Activated CD8-positive, alpha-beta memory T cell treated with anti-CD3 and anti-CD28 coated beads, Interleukin-2, amount 50 U/mL, for 4 hours (primary cell): ENCODE measurements at regions not wholly inside any gene's neighbourhood (a gene's known extent, or its start where the extent isn't known, plus 50 kb on each side); places are given as distances from the start of the nearest gene placed in this dataset.
"Not testable (repeated sequence)": the region's sequence is repeated elsewhere in the genome, so short reads cannot be mapped to it uniquely, and the experiment has no call there.

Source experiments
- DNase-seq: peaks from one replicate; pipeline ENCODE4 v3.0.0-alpha.2; 2020

- DNase-seq, result no peak
Observed at GRCh38 chr1:181205901-181206300, 117.4 kb downstream of the IER5 start.

- no peak for DNase-seq
Observed at GRCh38 chr1:181206513-181206912, 118.0 kb downstream of the IER5 start.

- no peak for DNase-seq
Observed at GRCh38 chr1:181206979-181207790, 118.7 kb downstream of the IER5 start.

- DNase-seq, result no peak
Observed at GRCh38 chr1:181208083-181208482, 119.6 kb downstream of the IER5 start.

GRCh38 chr1:181208967-181209366 lies 120.5 kb downstream of the IER5 start:
- no peak for DNase-seq

- DNase-seq, result no peak
Observed at GRCh38 chr1:181213056-181213455, 124.6 kb downstream of the IER5 start.

- DNase-seq, result no peak
Observed at GRCh38 chr1:181216591-181216994, 128.1 kb downstream of the IER5 start.

- DNase-seq, result no peak
Observed at GRCh38 chr1:181219938-181220337, 131.4 kb downstream of the IER5 start.

- no peak for DNase-seq
Observed at GRCh38 chr1:181221078-181221477, 132.6 kb downstream of the IER5 start.

- DNase-seq, result no peak
Observed at GRCh38 chr1:181222972-181223505, 134.5 kb downstream of the IER5 start.

- DNase-seq, result not testable (repeated sequence)
Observed at GRCh38 chr1:181226728-181227127, 138.2 kb downstream of the IER5 start.

GRCh38 chr1:181239086-181239485 lies 150.6 kb downstream of the IER5 start:
- DNase-seq, result no peak

- DNase-seq, result not testable (repeated sequence)
Observed at GRCh38 chr1:181246320-181246719, 157.8 kb downstream of the IER5 start.

GRCh38 chr1:181248361-181248760 lies 159.9 kb downstream of the IER5 start:
- not testable (repeated sequence) for DNase-seq

- no peak for DNase-seq
Observed at GRCh38 chr1:181249186-181249585, 160.7 kb downstream of the IER5 start.

GRCh38 chr1:181250038-181250437 lies 161.5 kb downstream of the IER5 start:
- DNase-seq, result no peak

- no peak for DNase-seq
Observed at GRCh38 chr1:181251001-181251712, 162.7 kb downstream of the IER5 start.

- DNase-seq, result no peak
Observed at GRCh38 chr1:181251713-181252075, 163.2 kb downstream of the IER5 start.

GRCh38 chr1:181253601-181254000 lies 165.1 kb downstream of the IER5 start:
- DNase-seq, result not testable (repeated sequence)

GRCh38 chr1:181255270-181255929 lies 166.9 kb downstream of the IER5 start:
- DNase-seq, result no peak

GRCh38 chr1:181257117-181257516 lies 168.6 kb downstream of the IER5 start:
- no peak for DNase-seq

GRCh38 chr1:181259026-181259745 lies 170.7 kb downstream of the IER5 start:
- DNase-seq, result no peak

- DNase-seq, result no peak
Observed at GRCh38 chr1:181260271-181260670, 171.8 kb downstream of the IER5 start.
